PC-3 (cell line): ENCODE measurements at regions not wholly inside any gene's neighbourhood (a gene's known extent, or its start where the extent isn't known, plus 50 kb on each side); places are given as distances from the start of the nearest gene placed in this dataset.

Experiments used
- ATAC-seq: fragments of 200-7000 bp; cut with Tn5 transposase; 2 replicates; pipeline ENCODE4 v1.9.1; 2020; ENCODE audit warnings: mild to moderate bottlenecking, moderate library complexity
- BruUV-seq: library from RNA; stranded (reverse); fragments of 400-500 nt; replicated peaks from 2 replicates; lab custom pipeline; 2021; lab: Mats Ljungman, UMichigan
- CTCF ChIA-PET: fragments of 300-600 bp; sonication (Branson Sonifier 250); formaldehyde crosslinking; loops from one replicate; lab custom pipeline; 2022; ENCODE audit warnings: antibody characterized with exemption; lab: Charles Lee
- POLR2A ChIA-PET: fragments of 300-600 bp; sonication (Branson Sonifier 250); formaldehyde crosslinking; loops from one replicate; lab custom pipeline; 2022; ENCODE audit warnings: antibody characterized with exemption; ENCODE audit not compliant: unreplicated experiment; lab: Charles Lee
- DNase-seq: peaks from one replicate; pipeline ENCODE4 v3.0.0-alpha.2; 2015
- H2AFZ ChIP-seq: fragments of 300-600 bp; sonication (generic); 2 replicates; pipeline ENCODE4 v1.6.0; 2016; ENCODE audit warnings: antibody characterized with exemption, low read length
- H3F3A ChIP-seq: fragments of 300-600 bp; sonication (generic); one replicate; pipeline ENCODE4 v1.6.0; 2017; ENCODE audit warnings: antibody characterized with exemption, low read length, control low read depth, mild to moderate bottlenecking; ENCODE audit not compliant: unreplicated experiment
- H3K27ac ChIP-seq: fragments of 300-600 bp; sonication (generic); 2 replicates; pipeline ENCODE4 v1.5.1; 2016; ENCODE audit warnings: mild to moderate bottlenecking, low read length
- H3K27me3 ChIP-seq: fragments of 300-600 bp; sonication (generic); 2 replicates; pipeline ENCODE4 v1.6.1; 2016; ENCODE audit warnings: low read length, mixed read lengths
- H3K36me3 ChIP-seq: fragments of 300-600 bp; sonication (generic); 2 replicates; pipeline ENCODE4 v1.6.1; 2016; ENCODE audit warnings: low read depth, mixed run types, low read length, mixed read lengths
- H3K4me1 ChIP-seq: fragments of 300-600 bp; sonication (generic); 2 replicates; pipeline ENCODE4 v1.5.1; 2016; ENCODE audit warnings: low read length; ENCODE audit not compliant: insufficient read depth
- H3K4me2 ChIP-seq: fragments of 300-600 bp; sonication (generic); 2 replicates; pipeline ENCODE4 v1.6.0; 2016; ENCODE audit warnings: low read length
- H3K4me3 ChIP-seq: fragments of 300-600 bp; sonication (generic); 2 replicates; pipeline ENCODE4 v1.5.1; 2016; ENCODE audit warnings: mild to moderate bottlenecking, low read length, mixed read lengths
- H3K79me2 ChIP-seq: fragments of 300-600 bp; sonication (generic); 2 replicates; pipeline ENCODE4 v1.6.1; 2017; ENCODE audit warnings: low read length, mixed read lengths
- H3K9ac ChIP-seq: fragments of 300-600 bp; sonication (generic); 2 replicates; pipeline ENCODE4 v1.6.0; 2016; ENCODE audit warnings: mild to moderate bottlenecking, low read length
- H3K9me2 ChIP-seq: fragments of 300-600 bp; sonication (generic); replicated peaks from 2 replicates; pipeline ENCODE4 v1.6.1; 2016; ENCODE audit warnings: mixed run types, low read length, mixed read lengths
- H3K9me3 ChIP-seq: fragments of 300-600 bp; sonication (generic); 2 replicates; pipeline ENCODE4 v1.6.1; 2016; ENCODE audit warnings: low read length, mixed read lengths
- H4K20me1 ChIP-seq: fragments of 300-600 bp; sonication (generic); 2 replicates; pipeline ENCODE4 v1.6.1; 2016; ENCODE audit warnings: low read length, mixed read lengths
- CTCF ChIP-seq: fragments of 300-600 bp; sonication (generic); conservative IDR thresholded peaks from 2 replicates; pipeline ENCODE4 v1.5.1; 2017; ENCODE audit warnings: antibody characterized with exemption, low read depth, mild to moderate bottlenecking, low read length
- EZH2 ChIP-seq: fragments of 300-600 bp; sonication (generic); IDR thresholded peaks from one replicate; pipeline ENCODE4 v1.6.1; 2017; ENCODE audit warnings: antibody characterized with exemption, mild to moderate bottlenecking, low read length; ENCODE audit not compliant: unreplicated experiment
- EZH2phosphoT487 ChIP-seq: fragments of 300-600 bp; sonication (generic); IDR thresholded peaks from 2 replicates; pipeline ENCODE4 v1.6.1; 2018; ENCODE audit warnings: mild to moderate bottlenecking, antibody characterized with exemption, low read length, borderline replicate concordance
- intact Hi-C: fragments of 100-400 bp; cut with micrococcal nuclease; formaldehyde crosslinking; loops from 2 replicates; pipeline ENCODE4 v1.9.0; 2023

GRCh38 chr21:28358702-28359101 is 634.0 kb downstream of the LTN1 start:
- no peak overlapping the region for H3K27ac ChIP-seq
- no peak overlapping the region for H3K4me2 ChIP-seq
- TF ChIP-seq EZH2 (no peak), EZH2phosphoT487 (no peak), CTCF (no peak)
- H3K27me3 ChIP-seq, result no peaks in the 10 kb centered on the region
- BruUV-seq, result no TSS peak
- H3F3A ChIP-seq, result no peaks in the 10 kb centered on the region
- H3K9me2 ChIP-seq, result no peaks in the 10 kb centered on the region
- ATAC-seq (no peak), DNase-seq (no peak)
- no peak overlapping the region for H3K4me3 ChIP-seq
- H3K4me1 ChIP-seq, result no peaks in the 10 kb centered on the region
- H3K9me3 ChIP-seq, result no peaks in the 10 kb centered on the region
- POLR2A ChIA-PET, result no interaction called here
- intact Hi-C loops, result no loop called here
- H4K20me1 ChIP-seq, result no peaks in the 10 kb centered on the region
- H3K36me3 ChIP-seq, result no peaks in the 10 kb centered on the region
- no peaks in the 10 kb centered on the region for H3K79me2 ChIP-seq
- CTCF ChIA-PET, result no interaction called here
- H2AFZ ChIP-seq, result no peak overlapping the region
- no peak overlapping the region for H3K9ac ChIP-seq

DNA sequence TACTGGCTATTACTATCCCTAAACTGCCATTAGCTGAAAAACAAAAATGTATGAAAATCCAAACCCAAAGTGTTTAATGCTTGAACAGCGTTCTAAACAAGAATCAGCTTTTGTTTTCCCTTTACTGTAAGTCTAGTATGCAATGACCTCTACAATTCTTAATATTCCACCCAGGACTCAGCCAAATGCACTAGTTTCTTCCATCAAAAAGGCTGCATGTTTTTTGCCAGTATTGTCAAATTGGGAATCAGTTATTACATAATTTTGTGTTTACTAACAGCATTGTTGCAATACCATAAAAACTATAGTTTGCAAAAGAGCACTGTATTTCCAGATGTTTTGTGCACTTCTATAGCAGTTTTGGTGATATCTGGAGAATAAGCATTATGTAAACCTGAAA is 634.5 kb downstream of the LTN1 start:
- Histone ChIP-seq H3K4me1 (no peaks in the 10 kb centered on the region), H3K27me3 (no peaks in the 10 kb centered on the region), H4K20me1 (no peaks in the 10 kb centered on the region), H3K4me2 (no peak overlapping the region), H3F3A (no peaks in the 10 kb centered on the region), H3K79me2 (no peaks in the 10 kb centered on the region), H3K4me3 (no peak overlapping the region), H3K9ac (no peak overlapping the region), H3K9me3 (no peaks in the 10 kb centered on the region), H3K36me3 (no peaks in the 10 kb centered on the region), H3K27ac (no peak overlapping the region), H2AFZ (no peak overlapping the region), H3K9me2 (no peaks in the 10 kb centered on the region)
- DNase-seq, result no peak
- intact Hi-C loops, result no loop called here
- POLR2A ChIA-PET, result no interaction called here
- no peak for ATAC-seq
- CTCF ChIA-PET, result no interaction called here
- BruUV-seq, result no TSS peak
- TF ChIP-seq CTCF (no peak), EZH2 (no peak), EZH2phosphoT487 (no peak)

GRCh38 chr21:28357743-28358142 is 634.9 kb downstream of the LTN1 start:
- BruUV-seq, result no TSS peak
- POLR2A ChIA-PET, result no interaction called here
- no peak overlapping the region for H3K4me2 ChIP-seq
- H3K79me2 ChIP-seq, result no peaks in the 10 kb centered on the region
- H3K36me3 ChIP-seq, result no peaks in the 10 kb centered on the region
- H3K9ac ChIP-seq, result no peak overlapping the region
- H4K20me1 ChIP-seq, result no peaks in the 10 kb centered on the region
- H3K4me1 ChIP-seq, result no peaks in the 10 kb centered on the region
- H3F3A ChIP-seq, result no peaks in the 10 kb centered on the region
- intact Hi-C loops, result no loop called here
- H3K27ac ChIP-seq, result no peak overlapping the region
- TF ChIP-seq EZH2phosphoT487, result no peak
- TF ChIP-seq CTCF, result no peak
- TF ChIP-seq EZH2, result no peak
- no peaks in the 10 kb centered on the region for H3K9me3 ChIP-seq
- CTCF ChIA-PET, result no interaction called here
- ATAC-seq (no peak), DNase-seq (no peak)
- no peaks in the 10 kb centered on the region for H3K9me2 ChIP-seq
- no peak overlapping the region for H3K4me3 ChIP-seq
- no peaks in the 10 kb centered on the region for H3K27me3 ChIP-seq
- H2AFZ ChIP-seq, result no peak overlapping the region
